Endothelial cell of umbilical vein (primary cell): ENCODE measurements at regions not wholly inside any gene's neighbourhood (a gene's known extent, or its start where the extent isn't known, plus 50 kb on each side); places are given as distances from the start of the nearest gene placed in this dataset.

Experiments used
- BruUV-seq: library from RNA; stranded (reverse); fragments of 400-500 nt; replicated peaks from 2 replicates; lab custom pipeline; 2021; lab: Mats Ljungman, UMichigan
- CTCF ChIA-PET: fragments of 300-600, 350-600 bp; sonication (Branson Sonifier 250); formaldehyde crosslinking; loops from one replicate; lab custom pipeline; 2021; ENCODE audit warnings: antibody characterized with exemption, inconsistent platforms; lab: Charles Lee
- POLR2A ChIA-PET: fragments of 300-600, 350-600 bp; sonication (Branson Sonifier 250); formaldehyde crosslinking; loops from one replicate; lab custom pipeline; 2021; ENCODE audit warnings: antibody characterized with exemption, inconsistent platforms; lab: Charles Lee
- DNase-seq: peaks from one replicate; pipeline ENCODE4 v3.0.0-alpha.2; 2011; ENCODE audit warnings: low read depth, low spot score
- FAIRE-seq: peaks from 2 replicates; lab custom pipeline; 2011; peaks lifted over from hg19 to GRCh38; lab: Jason Lieb, UNC
- H2AFZ ChIP-seq: 2 replicates; pipeline ENCODE4 v1.6.0; 2012; ENCODE audit warnings: low read depth, low read length, control low read depth, inconsistent platforms
- H3K27ac ChIP-seq: 2 replicates; pipeline ENCODE4 v1.5.1; 2011; ENCODE audit warnings: low read depth, mild to moderate bottlenecking, control low read depth, low read length, moderate library complexity; ENCODE audit not compliant: insufficient read depth
- H3K27me3 ChIP-seq, 2 experiments: 2 replicates each; pipeline versions ENCODE4 v1.6.0 to v1.6.1; 2011; ENCODE audit warnings: low read length in 2 of 2, mixed read lengths in 1 of 2; ENCODE audit not compliant: control insufficient read depth in 2 of 2, insufficient read depth in 2 of 2
- H3K36me3 ChIP-seq, 2 experiments: 2 replicates in 1 of 2; 3 replicates in 1 of 2; pipeline ENCODE4 v1.5.1; 2011; ENCODE audit warnings: low read length in 2 of 2, mild to moderate bottlenecking in 1 of 2, moderate library complexity in 1 of 2; ENCODE audit not compliant: control insufficient read depth in 2 of 2, insufficient read depth in 2 of 2; ENCODE audit errors: extremely low read depth in 1 of 2
- H3K4me1 ChIP-seq: 3 replicates; pipeline ENCODE4 v1.5.1; 2011; ENCODE audit warnings: mild to moderate bottlenecking, low read length; ENCODE audit not compliant: control insufficient read depth, insufficient read depth; ENCODE audit errors: extremely low read depth
- H3K4me2 ChIP-seq: 2 replicates; pipeline ENCODE4 v1.6.1; 2011; ENCODE audit warnings: low read length, control low read depth, mixed read lengths; ENCODE audit not compliant: insufficient read depth
- H3K4me3 ChIP-seq, 3 experiments: fragments of 200-600 bp in 1 of 3; sonication (generic), shearing (Covaris generic) in 1 of 3; replicated peaks in 1 of 3; 2 replicates each; pipeline ENCODE4 v1.5.1; 2011 to 2016; ENCODE audit warnings: control low read depth in 3 of 3, low read length in 3 of 3, mild to moderate bottlenecking in 2 of 3, inconsistent platforms in 1 of 3, low read depth in 1 of 3, moderate library complexity in 1 of 3; ENCODE audit not compliant: insufficient read depth in 1 of 3
- H3K79me2 ChIP-seq: 2 replicates; pipeline ENCODE4 v1.6.0; 2012; ENCODE audit warnings: low read length, inconsistent platforms; ENCODE audit not compliant: control insufficient read depth, insufficient read depth
- H3K9ac ChIP-seq: replicated peaks from 2 replicates; pipeline ENCODE3; 2011; ENCODE audit warnings: low read length, control low read depth; ENCODE audit not compliant: insufficient read depth; ENCODE audit errors: extremely low read depth
- H3K9me1 ChIP-seq: replicated peaks from 3 replicates; pipeline ENCODE4 v1.6.0; 2011; ENCODE audit warnings: mild to moderate bottlenecking, low read length; ENCODE audit not compliant: control insufficient read depth, insufficient read depth; ENCODE audit errors: extremely low read depth
- H3K9me3 ChIP-seq: replicated peaks from 2 replicates; pipeline ENCODE4 v1.5.1; 2012; ENCODE audit warnings: low read length, inconsistent platforms; ENCODE audit not compliant: control insufficient read depth, insufficient read depth
- H4K20me1 ChIP-seq: replicated peaks from 2 replicates; pipeline ENCODE3; 2011; ENCODE audit warnings: mild to moderate bottlenecking, low read length; ENCODE audit not compliant: control insufficient read depth, insufficient read depth; ENCODE audit errors: extremely low read depth
- FOS ChIP-seq: IDR thresholded peaks from 2 replicates; pipeline ENCODE4 v1.6.1; 2011; ENCODE audit warnings: mild to moderate bottlenecking, low read length, moderate library complexity, borderline replicate concordance; ENCODE audit not compliant: insufficient read depth
- GATA2 ChIP-seq: IDR thresholded peaks from 2 replicates; pipeline ENCODE4 v1.7.0; 2011; ENCODE audit warnings: low read depth, mild to moderate bottlenecking, moderate library complexity, mixed read lengths, low read length; ENCODE audit not compliant: insufficient read length, insufficient read depth
- JUN ChIP-seq: IDR thresholded peaks from 2 replicates; pipeline ENCODE4 v1.6.1; 2011; ENCODE audit warnings: borderline replicate concordance, low read depth; ENCODE audit not compliant: insufficient read length, insufficient read depth
- MYC ChIP-seq: IDR thresholded peaks from one replicate; pipeline ENCODE4 v1.6.1; 2011; ENCODE audit warnings: mild to moderate bottlenecking, low read depth, low read length
- POLR2A ChIP-seq: IDR thresholded peaks from 2 replicates; pipeline ENCODE4 v1.6.1; 2012; ENCODE audit warnings: low read depth, mild to moderate bottlenecking, control low read depth, low read length
- POLR2AphosphoS5 ChIP-seq: IDR thresholded peaks from 2 replicates; pipeline ENCODE4 v1.6.1; 2012; ENCODE audit warnings: low read depth, mild to moderate bottlenecking, control low read depth, low read length, moderate library complexity; ENCODE audit not compliant: insufficient read depth
- dilution Hi-C: fragments of 300-500 bp; cut with MboI; formaldehyde crosslinking; loops from one replicate; pipeline ENCODE4 v1.15.0; 2019; ENCODE audit warnings: low sequenced_read_pairs; ENCODE audit not compliant: extremely low pct_ligation_motif_present
- intact Hi-C: fragments of 100-400 bp; cut with micrococcal nuclease; formaldehyde crosslinking; loops from one replicate; pipeline ENCODE4 v1.10.0; 2022
- TF ChIP-seq, protein P1 (sequence below), 2 donors: IDR thresholded peaks; 1 replicate in 1 of 2; 2 replicates in 1 of 2; pipeline ENCODE4 v1.5.1; 2011; ENCODE audit warnings: low read length in 2 of 2, mild to moderate bottlenecking in 2 of 2, moderate library complexity in 2 of 2, control low read depth in 1 of 2, inconsistent platforms in 1 of 2, low read depth in 1 of 2; ENCODE audit not compliant: insufficient read depth in 1 of 2; ENCODE audit errors: extremely low read depth in 1 of 2

- dilution Hi-C loops = no loop called here
- Histone ChIP-seq H3K27me3 (no peaks in the 10 kb centered on the region), H4K20me1 (no peaks in the 10 kb centered on the region), H3K4me2 (no peak overlapping the region), H3K4me1 (no peaks in the 10 kb centered on the region), H3K36me3 (no peaks in the 10 kb centered on the region), H3K9ac (no peak overlapping the region), H3K9me3 (no peaks in the 10 kb centered on the region), H3K79me2 (no peaks in the 10 kb centered on the region), H3K9me1 (no peaks in the 10 kb centered on the region), H3K27ac (no peak overlapping the region), H3K4me3 (no peak overlapping the region), H2AFZ (no peak overlapping the region)
- no peak for TF ChIP-seq MYC
- no peak for TF ChIP-seq FOS
- TF ChIP-seq POLR2A = no peak
- TF ChIP-seq GATA2 = no peak
- TF ChIP-seq JUN = no peak
- DNase-seq (no peak), FAIRE-seq (no peak)
- BruUV-seq = no TSS peak
- ChIA-PET CTCF (no interaction called here), POLR2A (no interaction called here)
- intact Hi-C loops = no loop called here
These were observed 209.8 kb downstream of the CRLF2 start for GRCh38 chrX:1002611-1003010.

- H3K9me3 ChIP-seq = peaks cover 2% of the 10 kb centered on the region
- no peak overlapping the region for H3K9ac ChIP-seq
- intact Hi-C loops = no loop called here
- no peaks in the 10 kb centered on the region for H3K9me1 ChIP-seq
- DNase-seq (no peak), FAIRE-seq (no peak)
- ChIA-PET POLR2A (no interaction called here), CTCF (no interaction called here)
- H2AFZ ChIP-seq = no peak overlapping the region
- H3K79me2 ChIP-seq = no peaks in the 10 kb centered on the region
- H3K4me1 ChIP-seq = no peaks in the 10 kb centered on the region
- H3K27me3 ChIP-seq = no peaks in the 10 kb centered on the region
- no peaks in the 10 kb centered on the region for H4K20me1 ChIP-seq
- dilution Hi-C loops = no loop called here
- H3K4me3 ChIP-seq = no peak overlapping the region
- no TSS peak for BruUV-seq
- H3K27ac ChIP-seq = no peak overlapping the region
- no peak overlapping the region for H3K4me2 ChIP-seq
- TF ChIP-seq MYC (no peak), FOS (no peak), JUN (no peak), GATA2 (no peak), POLR2AphosphoS5 (no peak)
- TF ChIP-seq, protein P1, sequence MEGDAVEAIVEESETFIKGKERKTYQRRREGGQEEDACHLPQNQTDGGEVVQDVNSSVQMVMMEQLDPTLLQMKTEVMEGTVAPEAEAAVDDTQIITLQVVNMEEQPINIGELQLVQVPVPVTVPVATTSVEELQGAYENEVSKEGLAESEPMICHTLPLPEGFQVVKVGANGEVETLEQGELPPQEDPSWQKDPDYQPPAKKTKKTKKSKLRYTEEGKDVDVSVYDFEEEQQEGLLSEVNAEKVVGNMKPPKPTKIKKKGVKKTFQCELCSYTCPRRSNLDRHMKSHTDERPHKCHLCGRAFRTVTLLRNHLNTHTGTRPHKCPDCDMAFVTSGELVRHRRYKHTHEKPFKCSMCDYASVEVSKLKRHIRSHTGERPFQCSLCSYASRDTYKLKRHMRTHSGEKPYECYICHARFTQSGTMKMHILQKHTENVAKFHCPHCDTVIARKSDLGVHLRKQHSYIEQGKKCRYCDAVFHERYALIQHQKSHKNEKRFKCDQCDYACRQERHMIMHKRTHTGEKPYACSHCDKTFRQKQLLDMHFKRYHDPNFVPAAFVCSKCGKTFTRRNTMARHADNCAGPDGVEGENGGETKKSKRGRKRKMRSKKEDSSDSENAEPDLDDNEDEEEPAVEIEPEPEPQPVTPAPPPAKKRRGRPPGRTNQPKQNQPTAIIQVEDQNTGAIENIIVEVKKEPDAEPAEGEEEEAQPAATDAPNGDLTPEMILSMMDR (IDR thresholded peaks at IDR 0.05; ENCODE audit: extremely low read depth in 1 of 2, insufficient read depth in 1 of 2, low read depth in 1 of 2, low read length in 2 of 2) = no peak
- no peaks in the 10 kb centered on the region for H3K36me3 ChIP-seq
These were observed 214.8 kb downstream of the CRLF2 start for GRCh38 chrX:997631-998137.
